HL-60 (cell line): ENCODE measurements at regions not wholly inside any gene's neighbourhood (a gene's known extent, or its start where the extent isn't known, plus 50 kb on each side); places are given as distances from the start of the nearest gene placed in this dataset.

Experiments
- POLR2AphosphoS5 ChIP-seq: IDR thresholded peaks from 2 replicates; pipeline ENCODE4 v1.6.1; 2012; ENCODE audit warnings: low read depth
- SPI1 ChIP-seq: IDR thresholded peaks from 2 replicates; pipeline ENCODE4 v1.6.1; 2012; ENCODE audit warnings: low read depth, mild to moderate bottlenecking, borderline replicate concordance
- TF ChIP-seq, protein P1 (sequence below): IDR thresholded peaks from one replicate; pipeline ENCODE4 v1.5.1; 2011; ENCODE audit warnings: low read length, control low read depth, inconsistent platforms; ENCODE audit not compliant: insufficient read depth
- TF ChIP-seq, protein P2 (sequence below): IDR thresholded peaks from 2 replicates; pipeline ENCODE4 v1.6.1; 2012; ENCODE audit warnings: low read depth; ENCODE audit not compliant: insufficient replicate concordance

DNA sequence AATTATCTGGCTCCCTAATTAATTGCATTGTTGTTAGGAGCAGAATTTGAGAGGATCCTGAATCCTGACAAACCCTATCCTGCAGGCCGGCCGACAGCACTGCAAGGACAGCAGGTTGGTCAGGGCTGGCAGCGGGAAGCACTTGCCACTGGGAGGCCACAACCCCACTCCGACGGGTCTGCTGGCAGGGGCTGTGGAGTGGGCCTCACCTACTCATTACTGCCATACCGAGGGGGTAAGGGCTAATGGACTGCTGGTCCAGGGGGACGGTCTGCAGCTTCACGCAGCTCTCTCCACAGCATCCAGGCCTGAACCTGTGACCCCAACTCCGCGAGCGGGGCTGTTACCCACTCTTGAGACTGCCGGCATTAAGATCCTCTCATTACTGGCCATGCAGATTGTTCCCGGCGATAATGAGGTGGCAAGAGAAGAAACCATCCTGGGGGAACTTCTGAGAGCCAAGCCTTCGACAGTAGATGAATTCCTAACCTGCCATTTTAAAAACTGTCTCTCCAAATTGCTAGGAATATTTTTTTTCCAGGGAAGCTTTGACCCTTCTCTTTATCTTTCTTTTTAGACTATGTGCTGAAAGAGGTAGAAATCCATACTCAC is 501.3 kb downstream of the OMA1 start:
- TF ChIP-seq, protein P1, sequence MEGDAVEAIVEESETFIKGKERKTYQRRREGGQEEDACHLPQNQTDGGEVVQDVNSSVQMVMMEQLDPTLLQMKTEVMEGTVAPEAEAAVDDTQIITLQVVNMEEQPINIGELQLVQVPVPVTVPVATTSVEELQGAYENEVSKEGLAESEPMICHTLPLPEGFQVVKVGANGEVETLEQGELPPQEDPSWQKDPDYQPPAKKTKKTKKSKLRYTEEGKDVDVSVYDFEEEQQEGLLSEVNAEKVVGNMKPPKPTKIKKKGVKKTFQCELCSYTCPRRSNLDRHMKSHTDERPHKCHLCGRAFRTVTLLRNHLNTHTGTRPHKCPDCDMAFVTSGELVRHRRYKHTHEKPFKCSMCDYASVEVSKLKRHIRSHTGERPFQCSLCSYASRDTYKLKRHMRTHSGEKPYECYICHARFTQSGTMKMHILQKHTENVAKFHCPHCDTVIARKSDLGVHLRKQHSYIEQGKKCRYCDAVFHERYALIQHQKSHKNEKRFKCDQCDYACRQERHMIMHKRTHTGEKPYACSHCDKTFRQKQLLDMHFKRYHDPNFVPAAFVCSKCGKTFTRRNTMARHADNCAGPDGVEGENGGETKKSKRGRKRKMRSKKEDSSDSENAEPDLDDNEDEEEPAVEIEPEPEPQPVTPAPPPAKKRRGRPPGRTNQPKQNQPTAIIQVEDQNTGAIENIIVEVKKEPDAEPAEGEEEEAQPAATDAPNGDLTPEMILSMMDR: no peak
- TF ChIP-seq, protein P2, sequence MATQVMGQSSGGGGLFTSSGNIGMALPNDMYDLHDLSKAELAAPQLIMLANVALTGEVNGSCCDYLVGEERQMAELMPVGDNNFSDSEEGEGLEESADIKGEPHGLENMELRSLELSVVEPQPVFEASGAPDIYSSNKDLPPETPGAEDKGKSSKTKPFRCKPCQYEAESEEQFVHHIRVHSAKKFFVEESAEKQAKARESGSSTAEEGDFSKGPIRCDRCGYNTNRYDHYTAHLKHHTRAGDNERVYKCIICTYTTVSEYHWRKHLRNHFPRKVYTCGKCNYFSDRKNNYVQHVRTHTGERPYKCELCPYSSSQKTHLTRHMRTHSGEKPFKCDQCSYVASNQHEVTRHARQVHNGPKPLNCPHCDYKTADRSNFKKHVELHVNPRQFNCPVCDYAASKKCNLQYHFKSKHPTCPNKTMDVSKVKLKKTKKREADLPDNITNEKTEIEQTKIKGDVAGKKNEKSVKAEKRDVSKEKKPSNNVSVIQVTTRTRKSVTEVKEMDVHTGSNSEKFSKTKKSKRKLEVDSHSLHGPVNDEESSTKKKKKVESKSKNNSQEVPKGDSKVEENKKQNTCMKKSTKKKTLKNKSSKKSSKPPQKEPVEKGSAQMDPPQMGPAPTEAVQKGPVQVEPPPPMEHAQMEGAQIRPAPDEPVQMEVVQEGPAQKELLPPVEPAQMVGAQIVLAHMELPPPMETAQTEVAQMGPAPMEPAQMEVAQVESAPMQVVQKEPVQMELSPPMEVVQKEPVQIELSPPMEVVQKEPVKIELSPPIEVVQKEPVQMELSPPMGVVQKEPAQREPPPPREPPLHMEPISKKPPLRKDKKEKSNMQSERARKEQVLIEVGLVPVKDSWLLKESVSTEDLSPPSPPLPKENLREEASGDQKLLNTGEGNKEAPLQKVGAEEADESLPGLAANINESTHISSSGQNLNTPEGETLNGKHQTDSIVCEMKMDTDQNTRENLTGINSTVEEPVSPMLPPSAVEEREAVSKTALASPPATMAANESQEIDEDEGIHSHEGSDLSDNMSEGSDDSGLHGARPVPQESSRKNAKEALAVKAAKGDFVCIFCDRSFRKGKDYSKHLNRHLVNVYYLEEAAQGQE: no peak
- TF ChIP-seq POLR2AphosphoS5 (no peak), SPI1 (no peak)
